HG03457 (cell line): ENCODE measurements at regions not wholly inside any gene's neighbourhood (a gene's known extent, or its start where the extent isn't known, plus 50 kb on each side); places are given as distances from the start of the nearest gene placed in this dataset.
A peak's percentile ranks its signal among the peaks of the same experiment; 100 is the strongest.

Experiments
- ATAC-seq: cut with Tn5 transposase; IDR thresholded peaks from one replicate; pipeline ENCODE4 v1.9.1; 2021; ENCODE audit warnings: moderate number of reproducible peaks; ENCODE audit not compliant: unreplicated experiment

GRCh38 chr6:100182313-100182712, 188.3 kb upstream of the MCHR2 start:
- no peak for ATAC-seq

- ATAC-seq, result no peak
Measured at GRCh38 chr6:100181309-100181708, 187.3 kb upstream of the MCHR2 start.

GRCh38 chr6:100179576-100179975, 185.6 kb upstream of the MCHR2 start:
- ATAC-seq, result no peak

GRCh38 chr6:100177956-100178355, 183.9 kb upstream of the MCHR2 start:
- no peak for ATAC-seq

- no peak for ATAC-seq
Measured at GRCh38 chr6:100176951-100177710, 183.1 kb upstream of the MCHR2 start.

GRCh38 chr6:100176311-100176950, 182.4 kb upstream of the MCHR2 start:
- no peak for ATAC-seq

GRCh38 chr6:100175814-100176310, 181.8 kb upstream of the MCHR2 start:
- no peak for ATAC-seq

- ATAC-seq, result no peak
Measured at GRCh38 chr6:100173211-100173610, 179.2 kb upstream of the MCHR2 start.

GRCh38 chr6:100172322-100172713, 178.3 kb upstream of the MCHR2 start:
- ATAC-seq, result no peak

GRCh38 chr6:100171533-100172321, 177.7 kb upstream of the MCHR2 start:
- ATAC-seq, result peak; percentile 66

GRCh38 chr6:100168148-100168547, 174.1 kb upstream of the MCHR2 start:
- ATAC-seq, result no peak

- ATAC-seq, result no peak
Measured at GRCh38 chr6:100167585-100167984, 173.6 kb upstream of the MCHR2 start.

GRCh38 chr6:100166956-100167355, 172.9 kb upstream of the MCHR2 start:
- ATAC-seq, result no peak

GRCh38 chr6:100165442-100165841, 171.4 kb upstream of the MCHR2 start:
- no peak for ATAC-seq

GRCh38 chr6:100163035-100163434, 169.0 kb upstream of the MCHR2 start:
- no peak for ATAC-seq

- ATAC-seq, result no peak
Measured at GRCh38 chr6:100161782-100162365, 167.9 kb upstream of the MCHR2 start.

GRCh38 chr6:100160930-100161329, 166.9 kb upstream of the MCHR2 start:
- ATAC-seq, result no peak

GRCh38 chr6:100155141-100155540, 161.1 kb upstream of the MCHR2 start:
- ATAC-seq, result no peak

GRCh38 chr6:100153636-100154275, 159.7 kb upstream of the MCHR2 start:
- ATAC-seq, result no peak

- no peak for ATAC-seq
Measured at GRCh38 chr6:100152201-100152600, 158.2 kb upstream of the MCHR2 start.

GRCh38 chr6:100144991-100145390, 151.0 kb upstream of the MCHR2 start:
- ATAC-seq, result no peak
